Prostate gland (tissue), 2 donors: ENCODE measurements at regions not wholly inside any gene's neighbourhood (a gene's known extent, or its start where the extent isn't known, plus 50 kb on each side); places are given as distances from the start of the nearest gene placed in this dataset.

Experiments used
- DNase-seq: peaks from one replicate; pipeline ENCODE4 v3.0.0-alpha.2; 2019; ENCODE audit warnings: low spot score
- H3K27ac ChIP-seq, 2 donors: fragments of 200-600 bp; sonication (generic); 2 replicates each; pipeline ENCODE4 v1.5.1; 2017 to 2019
- H3K27me3 ChIP-seq: fragments of 200-600 bp; sonication (generic); replicated peaks from 2 replicates; pipeline ENCODE4 v1.5.1; 2019; ENCODE audit not compliant: insufficient read depth
- H3K36me3 ChIP-seq, 2 donors: fragments of 200-600 bp; sonication (generic); 1 replicate in 1 of 2; 2 replicates in 1 of 2; pipeline versions ENCODE4 v1.5.1 to v1.8.1; 2017 to 2019
- H3K4me1 ChIP-seq: fragments of 200-600 bp; sonication (generic); replicated peaks from 2 replicates; pipeline ENCODE4 v1.5.1; 2019
- H3K4me3 ChIP-seq, 2 donors: fragments of 200-600 bp; sonication (generic); 2 replicates each; pipeline ENCODE4 v1.5.1; 2017 to 2019
- H3K9me3 ChIP-seq: fragments of 200-600 bp; sonication (generic); 2 replicates; pipeline ENCODE4 v1.5.1; 2017
- CTCF ChIP-seq, 4 experiments: fragments of 200-600 bp in 2 of 4; fragments of 450-650 bp in 2 of 4; sonication (generic) in 2 of 4; IDR thresholded peaks; 1 replicate in 3 of 4; 2 replicates in 1 of 4; pipeline ENCODE4 v1.5.1; 2016 to 2019; ENCODE audit warnings: antibody characterized with exemption in 4 of 4, mild to moderate bottlenecking in 2 of 4, moderate library complexity in 2 of 4
- POLR2A ChIP-seq: fragments of 450-650 bp; IDR thresholded peaks from one replicate; pipeline ENCODE4 v1.6.1; 2016; ENCODE audit warnings: antibody characterized with exemption, mild to moderate bottlenecking
- POLR2AphosphoS5 ChIP-seq: sonication (generic); formaldehyde crosslinking; IDR thresholded peaks from one replicate; pipeline ENCODE4 v1.6.1; 2017; ENCODE audit warnings: antibody characterized with exemption
- WGBS: methylation state at CpG from one replicate; pipeline ENCODE4 v1.1.5; 2018; 5-methylcytosine and 5-hydroxymethylcytosine counted together
- intact Hi-C: fragments of 100-400 bp; cut with DNase I; formaldehyde crosslinking; loops from one replicate; pipeline ENCODE4 v1.14.2; 2022

GRCh38 chr10:7048061-7048460, 362.8 kb downstream of the SFMBT2 start:
- TF ChIP-seq POLR2A (no peak), POLR2AphosphoS5 (no peak), CTCF (IDR thresholded peaks at IDR 0.05) (no peak)
- Histone ChIP-seq H3K4me1 (no peaks in the 10 kb centered on the region), H3K27ac (no peak overlapping the region), H3K36me3 (no peaks in the 10 kb centered on the region), H3K9me3 (no peaks in the 10 kb centered on the region), H3K27me3 (no peaks in the 10 kb centered on the region), H3K4me3 (no peak overlapping the region)
- intact Hi-C loops, result no loop called here
- 87% methylated on average over 6 of the region's 6 CpGs for WGBS
- DNase-seq, result no peak

- DNase-seq, result no peak
- Histone ChIP-seq H3K9me3 (no peaks in the 10 kb centered on the region), H3K4me3 (no peak overlapping the region), H3K4me1 (no peaks in the 10 kb centered on the region), H3K36me3 (no peaks in the 10 kb centered on the region), H3K27me3 (no peaks in the 10 kb centered on the region), H3K27ac (no peak overlapping the region)
- intact Hi-C loops, result no loop called here
- TF ChIP-seq CTCF (IDR thresholded peaks at IDR 0.05) (no peak), POLR2A (no peak), POLR2AphosphoS5 (no peak)
- WGBS, result 73% methylated on average over 2 of the region's 2 CpGs
These were observed 364.2 kb downstream of the SFMBT2 start for GRCh38 chr10:7046615-7047014.

- Histone ChIP-seq H3K27ac (no peak overlapping the region), H3K27me3 (no peaks in the 10 kb centered on the region), H3K36me3 (no peaks in the 10 kb centered on the region), H3K4me1 (no peaks in the 10 kb centered on the region), H3K9me3 (no peaks in the 10 kb centered on the region), H3K4me3 (no peak overlapping the region)
- 83% methylated on average over 4 of the region's 4 CpGs for WGBS
- intact Hi-C loops, result no loop called here
- no peak for DNase-seq
- TF ChIP-seq CTCF (IDR thresholded peaks at IDR 0.05), result no peak
- TF ChIP-seq POLR2AphosphoS5, result no peak
- TF ChIP-seq POLR2A, result no peak
These were observed 364.8 kb downstream of the SFMBT2 start for GRCh38 chr10:7045891-7046599.

- 67% methylated on average over 3 of the region's 3 CpGs for WGBS
- H3K27me3 ChIP-seq, result no peaks in the 10 kb centered on the region
- no peak overlapping the region for H3K27ac ChIP-seq
- intact Hi-C loops, result no loop called here
- no peaks in the 10 kb centered on the region for H3K36me3 ChIP-seq
- TF ChIP-seq POLR2A (no peak), POLR2AphosphoS5 (no peak), CTCF (IDR thresholded peaks at IDR 0.05) (no peak)
- H3K4me1 ChIP-seq, result no peaks in the 10 kb centered on the region
- H3K9me3 ChIP-seq, result no peaks in the 10 kb centered on the region
- no peak for DNase-seq
- H3K4me3 ChIP-seq, result no peak overlapping the region
These were observed 367.7 kb downstream of the SFMBT2 start for GRCh38 chr10:7043055-7043653.
